ENCODE measurements at regions not wholly inside any gene's neighbourhood (a gene's known extent, or its start where the extent isn't known, plus 50 kb on each side); places are given as distances from the start of the nearest gene placed in this dataset.

- no peak for DNase-seq (ENCODE audit: extremely low spot score)
- TF ChIP-seq CTCF (IDR thresholded peaks at IDR 0.05; ENCODE audit: control extremely low read depth, extremely low read depth, low read depth, missing control alignments): no peak
- CTCF ChIA-PET: interaction anchor here (0.7 to 2.5 kb wide), 8 partner anchors 9 to 891 kb away, joined by 3 to 13 read pairs (median 4); no protein-coding TSS in a partner anchor
- POLR2A ChIA-PET: interaction anchor here (0.6 kb wide), 1 partner anchor 901 kb away, joined by 4 read pairs; no protein-coding TSS in a partner anchor
Observed at GRCh38 chr10:78304091-78305045, 270.7 kb downstream of the RPS24 start.

- POLR2A ChIA-PET: no interaction called here
- no peak for DNase-seq (ENCODE audit: extremely low spot score)
Observed at GRCh38 chr10:78305311-78305710, 271.6 kb downstream of the RPS24 start.

GRCh38 chr10:78306358-78306757 lies 272.7 kb downstream of the RPS24 start:
- TF ChIP-seq CTCF (IDR thresholded peaks at IDR 0.05; ENCODE audit: control extremely low read depth, extremely low read depth, low read depth, missing control alignments): no peak
- ChIA-PET CTCF (interaction anchor here (1.0 to 1.9 kb wide), 3 partner anchors 12 to 33 kb away, joined by 3 to 4 read pairs (median 4); no protein-coding TSS in a partner anchor), POLR2A (interaction anchor here (0.6 kb wide), 1 partner anchor 269 kb away, joined by 8 read pairs; no protein-coding TSS in a partner anchor)
- DNase-seq (ENCODE audit: extremely low spot score): no peak

More at GRCh38 chr10:78305311-78305710, 271.6 kb downstream of the RPS24 start:
- CTCF ChIA-PET: interaction anchor here (1.0 to 2.5 kb wide), 6 partner anchors 8 to 890 kb away, joined by 3 to 13 read pairs (median 4); no protein-coding TSS in a partner anchor
- TF ChIP-seq CTCF (IDR thresholded peaks at IDR 0.05; ENCODE audit: control extremely low read depth, extremely low read depth, low read depth, missing control alignments): no peak

- no peak for TF ChIP-seq CTCF (IDR thresholded peaks at IDR 0.05; ENCODE audit: control extremely low read depth, extremely low read depth, low read depth, missing control alignments)
- POLR2A ChIA-PET: no interaction called here
- no peak for DNase-seq (ENCODE audit: extremely low spot score)
- CTCF ChIA-PET: no interaction called here
Observed at GRCh38 chr10:78307576-78307975, 273.9 kb downstream of the RPS24 start.

GRCh38 chr10:78309536-78310237 lies 276.0 kb downstream of the RPS24 start:
- no peak for TF ChIP-seq CTCF (IDR thresholded peaks at IDR 0.05; ENCODE audit: control extremely low read depth, extremely low read depth, low read depth, missing control alignments)
- POLR2A ChIA-PET: no interaction called here
- DNase-seq (ENCODE audit: extremely low spot score): no peak
- CTCF ChIA-PET: no interaction called here

- TF ChIP-seq CTCF (IDR thresholded peaks at IDR 0.05; ENCODE audit: control extremely low read depth, extremely low read depth, low read depth, missing control alignments): no peak
- DNase-seq (ENCODE audit: extremely low spot score): no peak
- ChIA-PET POLR2A (interaction anchor here (0.6 kb wide), 1 partner anchor 742 kb away, joined by 3 read pairs; no protein-coding TSS in a partner anchor), CTCF (no interaction called here)
Observed at GRCh38 chr10:78310481-78311080, 276.9 kb downstream of the RPS24 start.

Measured in GM10248 (cell line).